ENCODE measurements at regions not wholly inside any gene's neighbourhood (a gene's known extent, or its start where the extent isn't known, plus 50 kb on each side); places are given as distances from the start of the nearest gene placed in this dataset.
"Not testable (repeated sequence)": the region's sequence is repeated elsewhere in the genome, so short reads cannot be mapped to it uniquely, and the experiment has no call there.

GRCh38 chr1:60874718-60875117, 207.6 kb upstream of the NFIA start:
- H3K27ac Mint-ChIP-seq: no peak overlapping the region
- no peak overlapping the region for H2BK12ac ChIP-seq (ENCODE audit: insufficient read length, low read depth, low read length)
- no peak overlapping the region for H3K4me3 Mint-ChIP-seq
- H3K4me2 ChIP-seq (ENCODE audit: insufficient read depth, insufficient read length, low read length): no peak overlapping the region
- no peak overlapping the region for H4K8ac ChIP-seq (replicated peaks; ENCODE audit: insufficient read length, low read depth, low read length)
- no peaks in the 10 kb centered on the region; the same call in 1 of the 2 replicates for H3K4me1 ChIP-seq (ENCODE audit: insufficient read depth, low read length)
- H3K23me2 ChIP-seq (ENCODE audit: insufficient read length, low read depth, low read length, poor library complexity, severe bottlenecking): no peaks in the 10 kb centered on the region
- no peak overlapping the region for H3K23ac ChIP-seq (ENCODE audit: insufficient read length, low read depth, low read length)
- H2BK15ac ChIP-seq (ENCODE audit: low read depth, low read length): no peak overlapping the region
- no peaks in the 10 kb centered on the region for H3K9me3 ChIP-seq (ENCODE audit: control insufficient read depth, low read depth, low read length)
- H4K91ac ChIP-seq (ENCODE audit: insufficient read length, low read depth, low read length): no peak overlapping the region
- WGBS (ENCODE audit: extremely low coverage, insufficient read length, low lambda C conversion rate): no CpG with 5 or more reads among the region's 4 CpGs
- H3K27ac ChIP-seq (ENCODE audit: insufficient read length, low read depth, low read length): no peak overlapping the region
- no peak overlapping the region for H3K9ac ChIP-seq (ENCODE audit: extremely low read depth, insufficient read length, low read length)
- no peak overlapping the region for H3K14ac ChIP-seq (ENCODE audit: insufficient read depth, low read length)
- no peak for DNase-seq
- H3K79me2 ChIP-seq (ENCODE audit: insufficient read depth, low read length): no peaks in the 10 kb centered on the region
- no peak overlapping the region for H4K5ac ChIP-seq (ENCODE audit: insufficient read length, low read depth, low read length)
- H3K9me3 Mint-ChIP-seq: no peaks in the 10 kb centered on the region
- peaks cover 15 to 19% of the 10 kb centered on the region in 2 experiments for H3K4me1 Mint-ChIP-seq
- H3K18ac ChIP-seq (ENCODE audit: insufficient read length, low read depth, low read length): no peak overlapping the region
- H3T11ph ChIP-seq (ENCODE audit: low read length): no peak overlapping the region
- no peak overlapping the region for H3K56ac ChIP-seq (ENCODE audit: insufficient read length, low read depth, low read length)
- TF ChIP-seq CTCF (conservative IDR thresholded peaks at IDR 0.05): no peak
- no peak overlapping the region for H2AK5ac ChIP-seq (ENCODE audit: insufficient read length, low read length)
- H3K4ac ChIP-seq (ENCODE audit: low read depth, low read length): no peak overlapping the region
- no peak overlapping the region for H2BK120ac ChIP-seq (ENCODE audit: low read depth, low read length, poor library complexity, severe bottlenecking)
- H2BK5ac ChIP-seq (ENCODE audit: insufficient read length, low read length): no peak overlapping the region
- no peak overlapping the region for H2AFZ ChIP-seq (ENCODE audit: low read length)
- H4K20me1 ChIP-seq (ENCODE audit: control insufficient read depth, insufficient read depth, insufficient read length): no peaks in the 10 kb centered on the region
- H3K36me3 Mint-ChIP-seq (ENCODE audit: insufficient read depth in 1 of 3, low read depth in 3 of 3): no peaks in the 10 kb centered on the region; a peak in 1 of 7 replicates
- no peaks in the 10 kb centered on the region for H3K27me3 Mint-ChIP-seq (ENCODE audit: low read depth)
- no peaks in the 10 kb centered on the region for H3K27me3 ChIP-seq (ENCODE audit: insufficient read depth, low read length)
- H2BK20ac ChIP-seq (ENCODE audit: low read depth, low read length, poor library complexity, severe bottlenecking): no peak overlapping the region
- no peaks in the 10 kb centered on the region for H3K79me1 ChIP-seq (ENCODE audit: insufficient read depth, low read depth, low read length, poor library complexity, severe bottlenecking)

- H3K4me1 ChIP-seq (ENCODE audit: insufficient read depth, low read length); H3K27me3 ChIP-seq (ENCODE audit: insufficient read depth, low read length); H3K23me2 ChIP-seq (ENCODE audit: insufficient read length, low read depth, low read length, poor library complexity, severe bottlenecking); H3K36me3 Mint-ChIP-seq (ENCODE audit: insufficient read depth in 1 of 3, low read depth in 3 of 3); H2AFZ ChIP-seq (ENCODE audit: low read length); H4K91ac ChIP-seq (ENCODE audit: insufficient read length, low read depth, low read length); H2BK120ac ChIP-seq (ENCODE audit: low read depth, low read length, poor library complexity, severe bottlenecking); DNase-seq; H3K56ac ChIP-seq (ENCODE audit: insufficient read length, low read depth, low read length); H2BK15ac ChIP-seq (ENCODE audit: low read depth, low read length); H3K9me3 ChIP-seq (ENCODE audit: control insufficient read depth, low read depth, low read length); H3K18ac ChIP-seq (ENCODE audit: insufficient read length, low read depth, low read length); H3K27ac Mint-ChIP-seq; H3T11ph ChIP-seq (ENCODE audit: low read length); H3K14ac ChIP-seq (ENCODE audit: insufficient read depth, low read length); H3K27me3 Mint-ChIP-seq (ENCODE audit: low read depth); H4K5ac ChIP-seq (ENCODE audit: insufficient read length, low read depth, low read length); H3K79me2 ChIP-seq (ENCODE audit: insufficient read depth, low read length); H3K9ac ChIP-seq (ENCODE audit: extremely low read depth, insufficient read length, low read length); H3K4ac ChIP-seq (ENCODE audit: low read depth, low read length); H2BK5ac ChIP-seq (ENCODE audit: insufficient read length, low read length); H3K9me3 Mint-ChIP-seq; H2AK5ac ChIP-seq (ENCODE audit: insufficient read length, low read length); H4K8ac ChIP-seq (replicated peaks; ENCODE audit: insufficient read length, low read depth, low read length); H3K23ac ChIP-seq (ENCODE audit: insufficient read length, low read depth, low read length); H2BK12ac ChIP-seq (ENCODE audit: insufficient read length, low read depth, low read length); H3K27ac ChIP-seq (ENCODE audit: insufficient read length, low read depth, low read length); H2BK20ac ChIP-seq (ENCODE audit: low read depth, low read length, poor library complexity, severe bottlenecking); H3K79me1 ChIP-seq (ENCODE audit: insufficient read depth, low read depth, low read length, poor library complexity, severe bottlenecking); H3K4me3 Mint-ChIP-seq; H3K4me2 ChIP-seq (ENCODE audit: insufficient read depth, insufficient read length, low read length); H4K20me1 ChIP-seq (ENCODE audit: control insufficient read depth, insufficient read depth, insufficient read length): not testable (repeated sequence)
- WGBS (ENCODE audit: extremely low coverage, insufficient read length, low lambda C conversion rate): no CpG with 5 or more reads among the region's 18 CpGs
- peaks cover 15 to 27% of the 10 kb centered on the region in 2 experiments for H3K4me1 Mint-ChIP-seq
Measured at GRCh38 chr1:60873396-60873795, 209.0 kb upstream of the NFIA start.
